ENCODE measurements at regions not wholly inside any gene's neighbourhood (a gene's known extent, or its start where the extent isn't known, plus 50 kb on each side); places are given as distances from the start of the nearest gene placed in this dataset.

GRCh38 chr9:109971226-109971625, 191.2 kb downstream of the PALM2AKAP2 start:
- TF ChIP-seq, protein P1, sequence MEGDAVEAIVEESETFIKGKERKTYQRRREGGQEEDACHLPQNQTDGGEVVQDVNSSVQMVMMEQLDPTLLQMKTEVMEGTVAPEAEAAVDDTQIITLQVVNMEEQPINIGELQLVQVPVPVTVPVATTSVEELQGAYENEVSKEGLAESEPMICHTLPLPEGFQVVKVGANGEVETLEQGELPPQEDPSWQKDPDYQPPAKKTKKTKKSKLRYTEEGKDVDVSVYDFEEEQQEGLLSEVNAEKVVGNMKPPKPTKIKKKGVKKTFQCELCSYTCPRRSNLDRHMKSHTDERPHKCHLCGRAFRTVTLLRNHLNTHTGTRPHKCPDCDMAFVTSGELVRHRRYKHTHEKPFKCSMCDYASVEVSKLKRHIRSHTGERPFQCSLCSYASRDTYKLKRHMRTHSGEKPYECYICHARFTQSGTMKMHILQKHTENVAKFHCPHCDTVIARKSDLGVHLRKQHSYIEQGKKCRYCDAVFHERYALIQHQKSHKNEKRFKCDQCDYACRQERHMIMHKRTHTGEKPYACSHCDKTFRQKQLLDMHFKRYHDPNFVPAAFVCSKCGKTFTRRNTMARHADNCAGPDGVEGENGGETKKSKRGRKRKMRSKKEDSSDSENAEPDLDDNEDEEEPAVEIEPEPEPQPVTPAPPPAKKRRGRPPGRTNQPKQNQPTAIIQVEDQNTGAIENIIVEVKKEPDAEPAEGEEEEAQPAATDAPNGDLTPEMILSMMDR (conservative IDR thresholded peaks at IDR 0.05), result no peak
- no peak overlapping the region for H3K27ac ChIP-seq

GRCh38 chr9:109972026-109972882, 192.3 kb downstream of the PALM2AKAP2 start:
- TF ChIP-seq, protein P1 (conservative IDR thresholded peaks at IDR 0.05), result no peak

GRCh38 chr9:109973336-109973735, 193.3 kb downstream of the PALM2AKAP2 start:
- TF ChIP-seq, protein P1 (conservative IDR thresholded peaks at IDR 0.05), result no peak
- no peak overlapping the region for H3K27ac ChIP-seq

More at GRCh38 chr9:109972026-109972882, 192.3 kb downstream of the PALM2AKAP2 start:
- H3K27ac ChIP-seq, result no peak overlapping the region

DNA sequence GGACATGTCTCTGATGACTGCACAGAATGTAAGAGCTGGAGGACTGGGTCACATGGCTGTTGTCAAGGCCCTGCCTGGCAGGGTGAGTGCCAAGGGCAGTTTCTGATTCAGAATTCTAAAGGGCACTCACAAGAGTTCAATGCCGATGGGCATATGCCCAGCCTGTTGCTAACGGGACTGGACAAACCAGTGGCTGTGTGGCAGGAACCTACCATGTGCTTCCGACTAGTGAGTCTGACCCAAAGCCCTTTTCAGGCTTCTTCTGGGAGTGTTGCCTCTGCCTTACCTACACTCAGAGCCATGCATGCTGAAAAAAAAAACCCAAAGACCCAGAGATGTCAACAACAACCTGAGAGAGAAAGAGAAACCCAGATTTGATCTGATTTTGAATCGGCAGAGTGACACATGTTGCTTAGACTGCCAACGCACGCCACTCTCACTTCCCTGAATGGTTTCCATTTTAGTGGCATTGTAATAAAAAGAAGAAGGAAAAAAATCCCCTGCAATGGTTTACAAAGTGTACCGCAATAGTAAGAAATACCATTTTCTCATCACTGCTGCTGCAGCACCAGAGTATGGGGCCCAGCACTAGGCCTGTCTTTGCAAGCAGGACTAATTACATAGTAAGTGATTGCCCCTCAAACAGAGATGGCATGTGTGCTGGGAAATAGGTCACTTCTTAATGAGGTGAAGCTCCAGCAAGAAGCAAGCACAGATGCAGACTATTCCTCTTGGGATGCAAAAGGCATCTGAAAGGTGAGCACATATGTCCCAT, 194.3 kb downstream of the PALM2AKAP2 start:
- H3K27ac ChIP-seq, result no peak overlapping the region
- TF ChIP-seq, protein P1 (conservative IDR thresholded peaks at IDR 0.05), result no peak

DNA sequence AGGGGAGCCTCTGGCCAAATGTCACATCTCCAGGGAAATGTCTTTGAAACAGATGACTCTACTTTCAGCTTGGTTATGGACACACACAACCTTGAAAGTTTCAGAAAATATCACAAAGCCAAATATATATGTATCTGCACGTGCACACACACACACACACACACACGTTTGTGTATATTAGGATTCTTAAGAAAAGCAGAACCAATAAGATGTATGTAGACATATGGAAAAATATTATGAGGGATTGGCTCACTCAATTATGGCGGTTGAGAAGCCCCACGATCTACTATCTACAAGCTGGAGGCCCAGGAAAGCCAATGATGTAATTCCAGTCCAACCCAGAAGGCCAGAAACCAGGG, 194.9 kb downstream of the PALM2AKAP2 start:
- TF ChIP-seq, protein P1 (conservative IDR thresholded peaks at IDR 0.05), result no peak
- no peak overlapping the region for H3K27ac ChIP-seq

DNA sequence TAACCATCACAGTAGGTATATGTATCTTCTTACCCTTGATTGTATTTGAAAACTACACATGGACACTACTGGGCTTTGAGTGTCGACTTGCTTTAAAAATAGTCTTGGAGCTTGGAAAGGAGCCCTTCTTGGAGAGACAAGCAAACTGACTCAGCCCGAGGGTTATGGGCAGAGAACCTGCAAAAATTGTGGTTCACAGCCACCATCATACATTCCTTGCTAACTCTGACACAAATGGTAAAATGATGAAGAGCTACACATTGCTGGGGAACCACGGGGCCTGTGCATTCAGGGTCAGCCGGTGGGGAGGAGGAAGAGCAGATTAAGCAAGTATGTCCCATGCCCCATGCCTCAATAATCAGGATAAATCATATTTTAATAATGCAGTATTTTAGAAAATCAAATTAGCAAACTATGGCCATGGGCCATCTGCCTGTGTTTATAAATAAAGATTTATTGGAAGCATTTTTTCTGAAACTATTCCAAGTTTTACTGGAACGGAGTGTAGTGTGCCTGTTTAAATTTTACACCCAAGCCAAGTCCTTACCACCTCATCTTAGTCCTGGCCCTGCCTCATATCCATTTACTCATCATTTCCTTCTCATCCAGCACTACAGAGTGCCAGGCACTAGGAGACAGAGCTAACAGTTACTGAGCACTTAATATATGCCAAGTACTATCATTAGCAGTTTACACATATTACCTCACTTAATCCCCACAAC, 195.7 kb downstream of the PALM2AKAP2 start:
- H3K27ac ChIP-seq, result no peak overlapping the region
- TF ChIP-seq, protein P1 (conservative IDR thresholded peaks at IDR 0.05), result no peak

- H3K27ac ChIP-seq, result no peak overlapping the region
- TF ChIP-seq, protein P1 (conservative IDR thresholded peaks at IDR 0.05), result no peak
Observed at GRCh38 chr9:109976303-109976702, 196.3 kb downstream of the PALM2AKAP2 start.

Measured in VCaP (cell line).